GM23338 (cell line): ENCODE measurements at regions not wholly inside any gene's neighbourhood (a gene's known extent, or its start where the extent isn't known, plus 50 kb on each side); places are given as distances from the start of the nearest gene placed in this dataset.

ENCODE experiments used
- CREB1 ChIP-seq: fragments of 250-450 bp; sonication (Bioruptor Pico); IDR thresholded peaks from 2 replicates; pipeline ENCODE4 v1.5.0; 2020; ENCODE audit warnings: low read depth, mild to moderate bottlenecking, moderate library complexity
- CTCF ChIP-seq, 2 experiments: fragments of 200-600 bp in 1 of 2; sonication (generic) in 1 of 2; conservative IDR thresholded peaks; 2 replicates each; pipeline versions ENCODE4 v1.5.1 to v1.6.1; 2016 to 2017; ENCODE audit warnings: antibody characterized with exemption in 2 of 2, low read depth in 2 of 2, mild to moderate bottlenecking in 2 of 2, moderate library complexity in 1 of 2
- EZH2 ChIP-seq: fragments of 200-600 bp; sonication (generic); IDR thresholded peaks from one replicate; pipeline ENCODE4 v1.8.0; 2017; ENCODE audit warnings: antibody characterized with exemption, mild to moderate bottlenecking, low read depth; ENCODE audit not compliant: unreplicated experiment
- EZH2phosphoT487 ChIP-seq: fragments of 200-600 bp; sonication (generic); IDR thresholded peaks from one replicate; pipeline ENCODE4 v1.8.1; 2018; ENCODE audit warnings: antibody characterized with exemption; ENCODE audit not compliant: unreplicated experiment
- JUNB ChIP-seq: IDR thresholded peaks from one replicate; pipeline ENCODE4 v1.6.1; 2016; ENCODE audit warnings: antibody characterized with exemption; ENCODE audit not compliant: unreplicated experiment
- POLR2AphosphoS5 ChIP-seq: IDR thresholded peaks from 2 replicates; pipeline ENCODE4 v1.6.1; 2016; ENCODE audit warnings: antibody characterized with exemption, low read depth
- REST ChIP-seq: IDR thresholded peaks from one replicate; pipeline ENCODE4 v1.6.1; 2018; ENCODE audit warnings: antibody characterized with exemption; ENCODE audit not compliant: unreplicated experiment
- ZNF331 ChIP-seq: fragments of 250-450 bp; sonication (Bioruptor Pico); IDR thresholded peaks from 2 replicates; pipeline ENCODE4 v1.5.0; 2020; ENCODE audit warnings: low read depth, mild to moderate bottlenecking, moderate library complexity

- TF ChIP-seq CTCF (conservative IDR thresholded peaks at IDR 0.05; ENCODE audit: low read depth in 2 of 2) (no peak), REST (no peak), EZH2phosphoT487 (no peak), CREB1 (CRISPR knock-in tag) (no peak), POLR2AphosphoS5 (no peak), EZH2 (no peak), JUNB (no peak), ZNF331 (CRISPR knock-in tag) (no peak)
Measured at GRCh38 chr7:15099074-15099473, 196.5 kb upstream of the DGKB start.
